ENCODE measurements at regions not wholly inside any gene's neighbourhood (a gene's known extent, or its start where the extent isn't known, plus 50 kb on each side); places are given as distances from the start of the nearest gene placed in this dataset.

- no peak for DNase-seq (ENCODE audit: low read depth)
- no peak for TF ChIP-seq CTCF (conservative IDR thresholded peaks at IDR 0.05; ENCODE audit: low read depth, low read length)
- H3K4me3 ChIP-seq (ENCODE audit: low read depth, low read length), result no peak overlapping the region
These were observed 133.0 kb upstream of the PLCB4 start for GRCh38 chr20:8935878-8936277.

- TF ChIP-seq CTCF (conservative IDR thresholded peaks at IDR 0.05; ENCODE audit: low read depth, low read length), result no peak
- no peak overlapping the region for H3K4me3 ChIP-seq (ENCODE audit: low read depth, low read length)
- DNase-seq (ENCODE audit: low read depth), result no peak
These were observed 130.4 kb upstream of the PLCB4 start for GRCh38 chr20:8938532-8938931.

DNA sequence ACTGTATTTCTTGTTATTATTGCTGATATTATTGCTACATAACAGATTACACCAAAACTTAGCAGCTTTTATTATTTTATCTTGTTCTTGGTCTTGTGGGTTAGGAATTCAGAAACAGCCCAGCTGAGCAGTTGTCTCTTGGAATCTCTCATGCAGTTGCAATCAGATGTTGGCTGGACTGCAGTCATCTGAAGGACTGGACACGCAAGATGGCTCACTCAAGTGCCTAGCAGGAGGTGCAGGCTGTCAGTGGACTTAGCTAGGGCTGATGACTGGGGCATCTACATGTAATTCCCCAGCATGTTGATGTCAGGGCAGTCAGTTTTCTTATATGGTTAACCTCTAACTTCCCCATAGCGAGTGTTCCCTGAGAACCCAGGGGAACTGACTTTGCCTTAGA, 128.6 kb upstream of the PLCB4 start:
- DNase-seq (ENCODE audit: low read depth), result peak; percentile 91
- H3K4me3 ChIP-seq (ENCODE audit: low read depth, low read length), result no peak overlapping the region
- no peak for TF ChIP-seq CTCF (conservative IDR thresholded peaks at IDR 0.05; ENCODE audit: low read depth, low read length)

GRCh38 chr20:8943631-8944030, 125.3 kb upstream of the PLCB4 start:
- no peak for DNase-seq (ENCODE audit: low read depth)
- TF ChIP-seq CTCF (conservative IDR thresholded peaks at IDR 0.05; ENCODE audit: low read depth, low read length), result no peak
- H3K4me3 ChIP-seq (ENCODE audit: low read depth, low read length), result no peak overlapping the region

- DNase-seq (ENCODE audit: low read depth), result no peak
These were observed 122.6 kb upstream of the PLCB4 start for GRCh38 chr20:8946036-8946940.

DNA sequence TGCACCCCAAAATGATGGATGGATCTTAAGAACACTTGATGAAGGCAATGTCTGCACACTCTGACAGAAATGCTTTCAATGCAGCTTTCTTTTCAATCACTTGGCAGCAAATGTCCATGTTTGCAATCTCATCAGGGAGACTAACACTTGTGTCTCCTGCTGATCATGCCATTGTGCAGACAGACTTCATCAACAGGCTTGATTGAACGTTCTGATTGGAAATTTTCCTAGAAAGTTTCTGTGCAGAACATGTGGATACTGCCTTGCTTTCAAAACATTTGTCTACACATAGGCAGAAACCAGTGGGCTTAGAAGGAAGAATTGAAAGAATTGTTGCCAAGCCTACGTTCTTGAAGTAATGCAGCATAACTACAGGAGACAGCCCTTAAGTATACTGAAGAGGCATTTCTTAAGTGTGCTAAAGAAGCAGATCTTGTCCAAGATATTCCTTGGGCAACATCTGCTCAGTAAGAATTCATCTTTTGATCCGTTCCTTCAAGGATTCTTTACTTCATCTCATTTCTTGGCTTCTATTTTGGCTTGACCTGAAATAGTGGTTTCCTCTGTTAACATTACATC, 120.4 kb upstream of the PLCB4 start:
- no peak overlapping the region for H3K4me3 ChIP-seq (ENCODE audit: low read depth, low read length)
- TF ChIP-seq CTCF (conservative IDR thresholded peaks at IDR 0.05; ENCODE audit: low read depth, low read length), result no peak
- no peak for DNase-seq (ENCODE audit: low read depth)

More at GRCh38 chr20:8946036-8946940, 122.6 kb upstream of the PLCB4 start:
- no peak overlapping the region for H3K4me3 ChIP-seq (ENCODE audit: low read depth, low read length)
- no peak for TF ChIP-seq CTCF (conservative IDR thresholded peaks at IDR 0.05; ENCODE audit: low read depth, low read length)
